Astrocyte (in vitro differentiated cells and primary cell): ENCODE measurements at regions not wholly inside any gene's neighbourhood (a gene's known extent, or its start where the extent isn't known, plus 50 kb on each side); places are given as distances from the start of the nearest gene placed in this dataset.

ENCODE experiments used
- DNase-seq: peaks from one replicate; pipeline ENCODE4 v3.0.0-alpha.2; 2010; ENCODE audit warnings: low read depth
- FAIRE-seq: peaks from 2 replicates; lab custom pipeline; 2011; peaks lifted over from hg19 to GRCh38; lab: Jason Lieb, UNC
- H2AFZ ChIP-seq: 2 replicates; pipeline ENCODE4 v1.6.0; 2012; ENCODE audit warnings: low read depth, low read length, inconsistent platforms
- H3K27ac ChIP-seq: 2 replicates; pipeline ENCODE4 v1.5.1; 2011; ENCODE audit warnings: low read depth, low read length, inconsistent platforms
- H3K27me3 ChIP-seq: 2 replicates; pipeline ENCODE4 v1.6.0; 2011; ENCODE audit warnings: low read length, inconsistent platforms; ENCODE audit not compliant: insufficient read depth
- H3K36me3 ChIP-seq: 2 replicates; pipeline ENCODE4 v1.5.1; 2011; ENCODE audit warnings: low read length, inconsistent platforms; ENCODE audit not compliant: insufficient read depth
- H3K4me1 ChIP-seq: 2 replicates; pipeline ENCODE4 v1.5.1; 2011; ENCODE audit warnings: low read length, inconsistent platforms; ENCODE audit not compliant: insufficient read depth
- H3K4me2 ChIP-seq: 2 replicates; pipeline ENCODE4 v1.6.0; 2012; ENCODE audit warnings: low read length, inconsistent platforms
- H3K4me3 ChIP-seq: 2 replicates; pipeline ENCODE4 v1.5.1; 2011; ENCODE audit warnings: low read depth, mild to moderate bottlenecking, low read length, inconsistent platforms; ENCODE audit not compliant: insufficient read depth
- H3K79me2 ChIP-seq: 2 replicates; pipeline ENCODE4 v1.6.0; 2012; ENCODE audit warnings: mild to moderate bottlenecking, low read length, inconsistent platforms; ENCODE audit not compliant: insufficient read depth
- H3K9ac ChIP-seq: 2 replicates; pipeline ENCODE4 v1.6.0; 2012; ENCODE audit warnings: mild to moderate bottlenecking, low read length, inconsistent platforms
- H3K9me3 ChIP-seq: 2 replicates; pipeline ENCODE4 v1.5.1; 2012; ENCODE audit warnings: low read depth, mild to moderate bottlenecking, low read length, inconsistent platforms; ENCODE audit not compliant: insufficient read depth
- H4K20me1 ChIP-seq: 2 replicates; pipeline ENCODE4 v1.6.0; 2012; ENCODE audit warnings: low read length, inconsistent platforms; ENCODE audit not compliant: insufficient read depth
- H3K27ac Mint-ChIP-seq: one replicate; pipeline ENCODE4 v1.8.0; 2021; ENCODE audit warnings: mild to moderate bottlenecking, mixed read lengths; ENCODE audit not compliant: unreplicated experiment
- H3K27me3 Mint-ChIP-seq: one replicate; pipeline ENCODE4 v1.8.0; 2021; ENCODE audit warnings: low read depth, mixed read lengths; ENCODE audit not compliant: unreplicated experiment
- H3K36me3 Mint-ChIP-seq: one replicate; pipeline ENCODE4 v1.8.0; 2021; ENCODE audit warnings: low read depth, mixed read lengths; ENCODE audit not compliant: unreplicated experiment
- H3K4me1 Mint-ChIP-seq: one replicate; pipeline ENCODE4 v1.8.0; 2021; ENCODE audit warnings: low read depth, mixed read lengths; ENCODE audit not compliant: unreplicated experiment
- H3K4me3 Mint-ChIP-seq: one replicate; pipeline ENCODE4 v1.8.0; 2021; ENCODE audit warnings: mild to moderate bottlenecking, moderate library complexity, mixed read lengths; ENCODE audit not compliant: unreplicated experiment
- H3K9me3 Mint-ChIP-seq: one replicate; pipeline ENCODE4 v1.8.0; 2021; ENCODE audit warnings: mild to moderate bottlenecking, mixed read lengths; ENCODE audit not compliant: unreplicated experiment
- CTCF ChIP-seq: IDR thresholded peaks from 2 replicates; pipeline ENCODE4 v1.5.1; 2011; ENCODE audit warnings: low read depth, mild to moderate bottlenecking, inconsistent platforms, low read length, moderate library complexity; ENCODE audit not compliant: insufficient read depth
- EZH2 ChIP-seq: IDR thresholded peaks from 2 replicates; pipeline ENCODE4 v1.6.1; 2012; ENCODE audit warnings: mild to moderate bottlenecking, low read length, inconsistent platforms; ENCODE audit not compliant: insufficient read depth

GRCh38 chr18:3368193-3368592 lies 81.8 kb upstream of the TGIF1 start:
- no peaks in the 10 kb centered on the region for H3K27me3 ChIP-seq
- Mint-ChIP-seq H3K27ac (peak overlapping the region; percentile 56), H3K4me1 (peaks cover 15% of the 10 kb centered on the region), H3K4me3 (no peak overlapping the region), H3K36me3 (no peaks in the 10 kb centered on the region), H3K9me3 (no peaks in the 10 kb centered on the region), H3K27me3 (no peaks in the 10 kb centered on the region)
- H3K4me1 ChIP-seq, result peaks cover 13% of the 10 kb centered on the region
- TF ChIP-seq EZH2 (no peak), CTCF (no peak)
- no peak overlapping the region for H2AFZ ChIP-seq
- H3K27ac ChIP-seq, result peak overlapping the region; percentile 78
- DNase-seq (peak; percentile 88), FAIRE-seq (peak; percentile 73)
- H3K9ac ChIP-seq, result peak overlapping the region; percentile 58
- H3K4me3 ChIP-seq, result no peak overlapping the region
- no peaks in the 10 kb centered on the region for H3K9me3 ChIP-seq
- peak overlapping the region; percentile 67 for H3K4me2 ChIP-seq
- no peaks in the 10 kb centered on the region for H3K36me3 ChIP-seq
- no peaks in the 10 kb centered on the region for H4K20me1 ChIP-seq
- H3K79me2 ChIP-seq, result no peaks in the 10 kb centered on the region

DNA sequence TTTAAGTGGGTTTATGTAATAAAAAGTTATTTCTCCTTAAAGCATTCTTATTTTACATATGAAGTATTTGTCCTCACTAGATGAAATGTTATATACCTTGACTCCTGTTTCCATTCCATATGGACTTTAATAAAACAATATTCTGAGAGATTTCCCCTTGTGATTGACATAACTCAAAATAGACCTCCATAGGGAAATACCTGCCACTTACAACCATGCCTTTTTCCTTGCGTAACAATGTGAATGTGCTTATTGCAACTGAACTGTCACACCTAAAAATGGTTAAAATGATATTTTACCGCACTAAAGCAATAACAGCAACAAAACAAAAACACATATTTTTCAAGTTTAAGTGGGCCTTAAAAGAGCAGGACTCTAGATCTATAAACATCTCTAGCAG lies 70.3 kb upstream of the TGIF1 start:
- DNase-seq (no peak), FAIRE-seq (no peak)
- Histone ChIP-seq H3K4me3 (no peak overlapping the region), H3K27me3 (no peaks in the 10 kb centered on the region), H3K27ac (no peak overlapping the region), H3K4me1 (peaks cover 5% of the 10 kb centered on the region), H4K20me1 (no peaks in the 10 kb centered on the region), H3K36me3 (no peaks in the 10 kb centered on the region), H3K79me2 (no peaks in the 10 kb centered on the region), H2AFZ (no peak overlapping the region), H3K9me3 (no peaks in the 10 kb centered on the region), H3K4me2 (no peak overlapping the region), H3K9ac (no peak overlapping the region)
- H3K4me1 Mint-ChIP-seq, result peaks cover 3% of the 10 kb centered on the region
- H3K27me3 Mint-ChIP-seq, result no peaks in the 10 kb centered on the region
- H3K9me3 Mint-ChIP-seq, result no peaks in the 10 kb centered on the region
- TF ChIP-seq EZH2, result no peak
- TF ChIP-seq CTCF, result no peak
- no peaks in the 10 kb centered on the region for H3K36me3 Mint-ChIP-seq
- H3K4me3 Mint-ChIP-seq, result no peak overlapping the region
- H3K27ac Mint-ChIP-seq, result no peak overlapping the region

- H3K36me3 ChIP-seq, result no peaks in the 10 kb centered on the region
- H3K4me3 ChIP-seq, result no peak overlapping the region
- no peak for FAIRE-seq
- no peak overlapping the region for H3K27ac ChIP-seq
- no peaks in the 10 kb centered on the region for H3K9me3 ChIP-seq
- Mint-ChIP-seq H3K4me3 (peak overlapping the region; percentile 31), H3K4me1 (peaks cover 3% of the 10 kb centered on the region), H3K27me3 (no peaks in the 10 kb centered on the region), H3K9me3 (no peaks in the 10 kb centered on the region), H3K36me3 (no peaks in the 10 kb centered on the region), H3K27ac (no peak overlapping the region)
- H3K27me3 ChIP-seq, result no peaks in the 10 kb centered on the region
- H3K4me2 ChIP-seq, result peak overlapping the region; percentile 54
- peak; percentile 36 for DNase-seq
- no peak overlapping the region for H2AFZ ChIP-seq
- no peak overlapping the region for H3K9ac ChIP-seq
- H3K79me2 ChIP-seq, result no peaks in the 10 kb centered on the region
- TF ChIP-seq EZH2 (no peak), CTCF (peak; percentile 21)
- peaks cover 5% of the 10 kb centered on the region for H3K4me1 ChIP-seq
- no peaks in the 10 kb centered on the region for H4K20me1 ChIP-seq
These were observed 69.5 kb upstream of the TGIF1 start for GRCh38 chr18:3380384-3380961.
